Endothelial cell of umbilical vein (primary cell): ENCODE measurements at regions not wholly inside any gene's neighbourhood (a gene's known extent, or its start where the extent isn't known, plus 50 kb on each side); places are given as distances from the start of the nearest gene placed in this dataset.

Source experiments
- BruUV-seq: library from RNA; stranded (reverse); fragments of 400-500 nt; replicated peaks from 2 replicates; lab custom pipeline; 2021; lab: Mats Ljungman, UMichigan
- CTCF ChIA-PET: fragments of 300-600, 350-600 bp; sonication (Branson Sonifier 250); formaldehyde crosslinking; loops from one replicate; lab custom pipeline; 2021; ENCODE audit warnings: antibody characterized with exemption, inconsistent platforms; lab: Charles Lee
- POLR2A ChIA-PET: fragments of 300-600, 350-600 bp; sonication (Branson Sonifier 250); formaldehyde crosslinking; loops from one replicate; lab custom pipeline; 2021; ENCODE audit warnings: antibody characterized with exemption, inconsistent platforms; lab: Charles Lee
- DNase-seq: peaks from one replicate; pipeline ENCODE4 v3.0.0-alpha.2; 2011; ENCODE audit warnings: low read depth, low spot score
- FAIRE-seq: peaks from 2 replicates; lab custom pipeline; 2011; peaks lifted over from hg19 to GRCh38; lab: Jason Lieb, UNC
- H2AFZ ChIP-seq: 2 replicates; pipeline ENCODE4 v1.6.0; 2012; ENCODE audit warnings: low read depth, low read length, control low read depth, inconsistent platforms
- H3K27ac ChIP-seq: 2 replicates; pipeline ENCODE4 v1.5.1; 2011; ENCODE audit warnings: low read depth, mild to moderate bottlenecking, control low read depth, low read length, moderate library complexity; ENCODE audit not compliant: insufficient read depth
- H3K27me3 ChIP-seq, 2 experiments: 2 replicates each; pipeline versions ENCODE4 v1.6.0 to v1.6.1; 2011; ENCODE audit warnings: low read length in 2 of 2, mixed read lengths in 1 of 2; ENCODE audit not compliant: control insufficient read depth in 2 of 2, insufficient read depth in 2 of 2
- H3K36me3 ChIP-seq, 2 experiments: 2 replicates in 1 of 2; 3 replicates in 1 of 2; pipeline ENCODE4 v1.5.1; 2011; ENCODE audit warnings: low read length in 2 of 2, mild to moderate bottlenecking in 1 of 2, moderate library complexity in 1 of 2; ENCODE audit not compliant: control insufficient read depth in 2 of 2, insufficient read depth in 2 of 2; ENCODE audit errors: extremely low read depth in 1 of 2
- H3K4me1 ChIP-seq: 3 replicates; pipeline ENCODE4 v1.5.1; 2011; ENCODE audit warnings: mild to moderate bottlenecking, low read length; ENCODE audit not compliant: control insufficient read depth, insufficient read depth; ENCODE audit errors: extremely low read depth
- H3K4me2 ChIP-seq: 2 replicates; pipeline ENCODE4 v1.6.1; 2011; ENCODE audit warnings: low read length, control low read depth, mixed read lengths; ENCODE audit not compliant: insufficient read depth
- H3K4me3 ChIP-seq, 3 experiments: fragments of 200-600 bp in 1 of 3; sonication (generic), shearing (Covaris generic) in 1 of 3; replicated peaks in 1 of 3; 2 replicates each; pipeline ENCODE4 v1.5.1; 2011 to 2016; ENCODE audit warnings: control low read depth in 3 of 3, low read length in 3 of 3, mild to moderate bottlenecking in 2 of 3, inconsistent platforms in 1 of 3, low read depth in 1 of 3, moderate library complexity in 1 of 3; ENCODE audit not compliant: insufficient read depth in 1 of 3
- H3K79me2 ChIP-seq: 2 replicates; pipeline ENCODE4 v1.6.0; 2012; ENCODE audit warnings: low read length, inconsistent platforms; ENCODE audit not compliant: control insufficient read depth, insufficient read depth
- H3K9ac ChIP-seq: replicated peaks from 2 replicates; pipeline ENCODE3; 2011; ENCODE audit warnings: low read length, control low read depth; ENCODE audit not compliant: insufficient read depth; ENCODE audit errors: extremely low read depth
- H3K9me1 ChIP-seq: replicated peaks from 3 replicates; pipeline ENCODE4 v1.6.0; 2011; ENCODE audit warnings: mild to moderate bottlenecking, low read length; ENCODE audit not compliant: control insufficient read depth, insufficient read depth; ENCODE audit errors: extremely low read depth
- H3K9me3 ChIP-seq: replicated peaks from 2 replicates; pipeline ENCODE4 v1.5.1; 2012; ENCODE audit warnings: low read length, inconsistent platforms; ENCODE audit not compliant: control insufficient read depth, insufficient read depth
- H4K20me1 ChIP-seq: replicated peaks from 2 replicates; pipeline ENCODE3; 2011; ENCODE audit warnings: mild to moderate bottlenecking, low read length; ENCODE audit not compliant: control insufficient read depth, insufficient read depth; ENCODE audit errors: extremely low read depth
- EZH2 ChIP-seq: IDR thresholded peaks from 2 replicates; pipeline ENCODE4 v1.6.1; 2012; ENCODE audit warnings: borderline replicate concordance, low read depth, mild to moderate bottlenecking, moderate library complexity, low read length, inconsistent platforms; ENCODE audit not compliant: severe bottlenecking
- FOS ChIP-seq: IDR thresholded peaks from 2 replicates; pipeline ENCODE4 v1.6.1; 2011; ENCODE audit warnings: mild to moderate bottlenecking, low read length, moderate library complexity, borderline replicate concordance; ENCODE audit not compliant: insufficient read depth
- GATA2 ChIP-seq: IDR thresholded peaks from 2 replicates; pipeline ENCODE4 v1.7.0; 2011; ENCODE audit warnings: low read depth, mild to moderate bottlenecking, moderate library complexity, mixed read lengths, low read length; ENCODE audit not compliant: insufficient read length, insufficient read depth
- JUN ChIP-seq: IDR thresholded peaks from 2 replicates; pipeline ENCODE4 v1.6.1; 2011; ENCODE audit warnings: borderline replicate concordance, low read depth; ENCODE audit not compliant: insufficient read length, insufficient read depth
- MYC ChIP-seq: IDR thresholded peaks from one replicate; pipeline ENCODE4 v1.6.1; 2011; ENCODE audit warnings: mild to moderate bottlenecking, low read depth, low read length
- POLR2A ChIP-seq: IDR thresholded peaks from 2 replicates; pipeline ENCODE4 v1.6.1; 2012; ENCODE audit warnings: low read depth, mild to moderate bottlenecking, control low read depth, low read length
- POLR2AphosphoS5 ChIP-seq: IDR thresholded peaks from 2 replicates; pipeline ENCODE4 v1.6.1; 2012; ENCODE audit warnings: low read depth, mild to moderate bottlenecking, control low read depth, low read length, moderate library complexity; ENCODE audit not compliant: insufficient read depth
- dilution Hi-C: fragments of 300-500 bp; cut with MboI; formaldehyde crosslinking; loops from one replicate; pipeline ENCODE4 v1.15.0; 2019; ENCODE audit warnings: low sequenced_read_pairs; ENCODE audit not compliant: extremely low pct_ligation_motif_present
- intact Hi-C: fragments of 100-400 bp; cut with micrococcal nuclease; formaldehyde crosslinking; loops from one replicate; pipeline ENCODE4 v1.10.0; 2022
- TF ChIP-seq, protein P1 (sequence below), 2 donors: IDR thresholded peaks; 1 replicate in 1 of 2; 2 replicates in 1 of 2; pipeline ENCODE4 v1.5.1; 2011; ENCODE audit warnings: low read length in 2 of 2, mild to moderate bottlenecking in 2 of 2, moderate library complexity in 2 of 2, control low read depth in 1 of 2, inconsistent platforms in 1 of 2, low read depth in 1 of 2; ENCODE audit not compliant: insufficient read depth in 1 of 2; ENCODE audit errors: extremely low read depth in 1 of 2
- TF ChIP-seq, protein P2 (sequence below): IDR thresholded peaks from 2 replicates; pipeline ENCODE4 v1.6.1; 2011; ENCODE audit not compliant: insufficient read depth, insufficient read length

DNA sequence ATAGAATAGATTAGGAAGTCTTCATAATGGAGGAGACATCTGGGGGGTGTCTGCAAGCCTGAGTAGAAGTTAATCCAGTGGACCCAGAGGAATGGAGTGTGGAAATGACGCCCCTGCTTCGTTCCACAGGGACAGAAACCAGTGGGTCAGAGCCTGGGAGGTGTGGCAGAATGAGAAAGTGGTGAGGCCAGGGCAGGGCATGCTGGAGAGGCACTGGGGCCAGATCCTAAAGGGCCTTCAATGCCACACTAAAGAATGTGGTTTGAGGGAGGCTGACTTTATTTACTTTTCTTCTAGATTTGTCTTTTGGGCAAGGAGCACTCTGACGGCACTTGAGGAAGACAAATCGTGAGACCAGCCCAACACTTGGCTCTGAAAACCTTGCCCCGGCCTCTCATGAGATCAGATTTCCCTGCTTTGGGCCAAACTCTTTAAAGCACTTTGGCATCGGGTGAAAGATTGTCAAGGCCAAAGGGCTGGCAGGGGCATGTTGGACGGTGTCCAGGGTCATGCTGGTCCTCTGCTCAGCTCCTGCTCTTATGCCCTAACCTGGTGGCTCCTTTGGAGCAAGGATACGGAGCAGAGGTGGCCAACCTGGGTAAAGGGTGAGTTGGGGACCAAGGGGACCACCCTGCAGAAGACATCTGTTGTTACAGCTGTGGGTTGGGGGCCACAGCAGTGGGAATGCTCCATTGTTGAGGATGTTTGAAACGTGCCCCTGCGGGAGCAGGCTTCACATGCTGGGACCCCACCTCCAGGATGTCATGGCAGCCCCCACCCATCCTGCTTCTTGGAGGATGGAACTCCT, 157.0 kb upstream of the ZMIZ1 start:
- H3K79me2 ChIP-seq = no peaks in the 10 kb centered on the region
- TF ChIP-seq POLR2AphosphoS5 (no peak), MYC (no peak), GATA2 (no peak), POLR2A (no peak), JUN (no peak), FOS (no peak), EZH2 (no peak)
- TF ChIP-seq, protein P1, sequence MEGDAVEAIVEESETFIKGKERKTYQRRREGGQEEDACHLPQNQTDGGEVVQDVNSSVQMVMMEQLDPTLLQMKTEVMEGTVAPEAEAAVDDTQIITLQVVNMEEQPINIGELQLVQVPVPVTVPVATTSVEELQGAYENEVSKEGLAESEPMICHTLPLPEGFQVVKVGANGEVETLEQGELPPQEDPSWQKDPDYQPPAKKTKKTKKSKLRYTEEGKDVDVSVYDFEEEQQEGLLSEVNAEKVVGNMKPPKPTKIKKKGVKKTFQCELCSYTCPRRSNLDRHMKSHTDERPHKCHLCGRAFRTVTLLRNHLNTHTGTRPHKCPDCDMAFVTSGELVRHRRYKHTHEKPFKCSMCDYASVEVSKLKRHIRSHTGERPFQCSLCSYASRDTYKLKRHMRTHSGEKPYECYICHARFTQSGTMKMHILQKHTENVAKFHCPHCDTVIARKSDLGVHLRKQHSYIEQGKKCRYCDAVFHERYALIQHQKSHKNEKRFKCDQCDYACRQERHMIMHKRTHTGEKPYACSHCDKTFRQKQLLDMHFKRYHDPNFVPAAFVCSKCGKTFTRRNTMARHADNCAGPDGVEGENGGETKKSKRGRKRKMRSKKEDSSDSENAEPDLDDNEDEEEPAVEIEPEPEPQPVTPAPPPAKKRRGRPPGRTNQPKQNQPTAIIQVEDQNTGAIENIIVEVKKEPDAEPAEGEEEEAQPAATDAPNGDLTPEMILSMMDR (IDR thresholded peaks at IDR 0.05; ENCODE audit: extremely low read depth in 1 of 2, insufficient read depth in 1 of 2, low read depth in 1 of 2, low read length in 2 of 2) = no peak
- TF ChIP-seq, protein P2, sequence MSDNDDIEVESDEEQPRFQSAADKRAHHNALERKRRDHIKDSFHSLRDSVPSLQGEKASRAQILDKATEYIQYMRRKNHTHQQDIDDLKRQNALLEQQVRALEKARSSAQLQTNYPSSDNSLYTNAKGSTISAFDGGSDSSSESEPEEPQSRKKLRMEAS = no peak
- BruUV-seq = no TSS peak
- H3K9me1 ChIP-seq = no peaks in the 10 kb centered on the region
- intact Hi-C loops = no loop called here
- DNase-seq (no peak), FAIRE-seq (no peak)
- H3K36me3 ChIP-seq = no peaks in the 10 kb centered on the region
- no peaks in the 10 kb centered on the region for H3K27me3 ChIP-seq
- no peaks in the 10 kb centered on the region for H3K4me1 ChIP-seq
- no peak overlapping the region for H3K4me2 ChIP-seq
- CTCF ChIA-PET = no interaction called here
- H2AFZ ChIP-seq = no peak overlapping the region
- H3K27ac ChIP-seq = no peak overlapping the region
- dilution Hi-C loops = no loop called here
- no peaks in the 10 kb centered on the region for H4K20me1 ChIP-seq
- no peak overlapping the region for H3K9ac ChIP-seq
- H3K9me3 ChIP-seq = no peaks in the 10 kb centered on the region
- POLR2A ChIA-PET = no interaction called here
- H3K4me3 ChIP-seq = no peak overlapping the region
